ENCODE measurements at regions not wholly inside any gene's neighbourhood (a gene's known extent, or its start where the extent isn't known, plus 50 kb on each side); places are given as distances from the start of the nearest gene placed in this dataset.

DNA sequence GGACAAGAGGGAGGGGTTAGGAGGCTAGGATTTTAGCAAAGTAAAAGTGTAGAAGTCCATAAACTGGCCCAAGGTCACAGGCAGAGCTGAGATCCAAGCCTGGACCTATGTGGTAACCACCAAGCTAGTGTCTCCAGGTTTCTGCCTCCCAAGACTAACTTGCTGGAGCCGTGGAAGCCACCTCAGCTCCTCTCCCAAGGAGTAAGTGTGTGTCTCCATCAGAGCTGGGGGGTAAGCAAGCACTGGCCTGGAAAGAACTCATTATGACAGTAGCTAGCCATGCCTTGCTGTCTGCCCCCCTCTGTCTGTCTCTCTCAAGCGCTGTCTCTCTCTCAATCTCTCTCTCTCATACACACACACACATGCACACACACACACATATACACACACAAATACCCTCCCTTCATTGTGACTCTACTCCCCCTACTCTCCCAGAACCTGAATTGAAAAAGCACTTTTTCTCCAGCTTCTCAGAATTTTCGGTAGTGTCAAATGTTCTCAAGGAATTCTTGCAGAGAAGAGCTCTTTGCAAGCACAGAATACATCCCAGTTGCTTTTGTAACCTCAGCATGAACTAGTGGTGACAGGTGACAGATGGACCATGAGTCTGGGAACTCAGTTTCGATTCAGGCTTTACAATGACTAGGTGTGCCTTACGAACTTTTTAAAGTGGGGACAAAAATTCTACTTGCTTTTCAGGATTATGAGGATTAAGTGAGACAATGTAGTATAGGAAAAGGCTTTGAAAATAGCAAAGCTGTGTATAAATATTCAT, 238.0 kb upstream of the FGGY start:
- no peak for DNase-seq (ENCODE audit: low spot score)

DNA sequence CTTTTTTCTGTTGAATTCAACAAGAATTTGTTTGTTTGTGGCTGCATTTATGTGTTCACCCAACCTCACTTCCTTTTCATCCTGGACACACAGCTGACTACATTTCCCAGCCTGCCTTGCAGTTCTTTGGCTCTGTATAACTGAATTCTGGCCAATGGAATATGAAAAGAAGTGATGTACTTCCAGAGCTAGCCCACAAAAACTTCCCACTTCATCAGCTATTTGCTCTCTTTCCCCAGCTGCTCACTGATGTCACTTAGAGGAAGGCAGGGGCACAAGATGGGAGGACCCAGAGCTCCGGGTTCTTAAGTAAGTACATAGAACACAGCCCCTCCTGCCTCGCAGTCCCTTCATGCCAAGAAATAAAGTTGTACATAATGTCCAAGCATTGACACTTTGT, 235.0 kb upstream of the FGGY start:
- no peak for DNase-seq (ENCODE audit: low spot score)

DNA sequence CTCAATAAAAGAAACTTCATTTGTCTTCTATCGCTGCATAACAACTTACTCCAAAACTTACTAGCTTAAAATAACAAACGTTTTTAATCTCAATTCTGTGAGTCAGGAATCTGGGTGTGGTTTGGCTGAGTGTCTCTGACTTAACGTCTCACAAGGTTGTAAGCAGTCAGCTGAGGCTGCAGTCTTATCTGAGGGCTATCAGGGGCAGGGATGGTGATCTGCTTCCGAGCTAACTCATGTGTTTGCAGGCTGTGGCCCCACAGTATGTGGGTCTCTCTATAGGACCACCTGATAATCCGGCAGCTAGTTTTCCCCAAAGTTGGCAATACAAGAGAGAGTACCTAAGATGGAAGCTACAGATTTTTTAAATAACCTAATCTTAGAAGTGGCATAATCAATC, 234.2 kb upstream of the FGGY start:
- no peak for DNase-seq (ENCODE audit: low spot score)

DNA sequence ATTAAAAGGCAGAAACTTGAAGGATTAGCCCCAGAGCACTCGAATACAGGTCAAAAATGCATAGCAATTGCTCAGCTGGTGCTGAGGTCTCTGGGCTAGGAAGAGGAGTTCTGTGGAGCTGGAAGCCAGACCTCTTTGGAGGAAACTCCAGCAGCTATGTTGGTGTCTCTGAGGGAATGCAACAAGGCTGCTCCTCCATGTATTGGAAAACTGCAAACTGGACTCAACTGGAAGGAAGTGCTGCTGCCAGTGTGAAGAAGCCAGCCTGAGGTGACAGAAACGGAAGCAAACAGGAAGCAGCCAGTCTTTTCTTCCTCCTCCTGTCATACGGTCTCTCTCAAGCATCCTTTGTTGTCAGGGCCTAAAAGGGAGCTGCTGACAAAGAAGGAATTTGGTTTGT, 233.4 kb upstream of the FGGY start:
- no peak for DNase-seq (ENCODE audit: low spot score)

DNA sequence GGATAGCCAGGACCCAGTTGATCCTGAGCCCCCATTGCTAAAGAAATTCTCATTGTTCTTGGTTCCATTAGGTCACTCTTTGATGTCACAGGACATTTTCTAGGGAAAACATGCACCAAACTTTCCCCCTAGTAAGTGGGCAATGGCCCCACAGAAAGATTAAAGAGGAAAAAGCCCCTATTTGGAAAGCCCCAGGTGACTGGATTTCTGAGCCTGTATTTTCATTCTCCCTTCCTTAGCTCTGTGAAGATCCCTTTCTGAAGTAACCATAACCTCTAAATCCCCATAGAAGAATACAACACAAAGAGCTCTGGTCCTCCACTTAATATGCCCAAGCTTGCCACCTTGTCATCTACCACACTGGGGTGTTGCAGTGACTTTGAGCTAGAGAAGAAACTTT, 232.3 kb upstream of the FGGY start:
- DNase-seq (ENCODE audit: low spot score): no peak

DNA sequence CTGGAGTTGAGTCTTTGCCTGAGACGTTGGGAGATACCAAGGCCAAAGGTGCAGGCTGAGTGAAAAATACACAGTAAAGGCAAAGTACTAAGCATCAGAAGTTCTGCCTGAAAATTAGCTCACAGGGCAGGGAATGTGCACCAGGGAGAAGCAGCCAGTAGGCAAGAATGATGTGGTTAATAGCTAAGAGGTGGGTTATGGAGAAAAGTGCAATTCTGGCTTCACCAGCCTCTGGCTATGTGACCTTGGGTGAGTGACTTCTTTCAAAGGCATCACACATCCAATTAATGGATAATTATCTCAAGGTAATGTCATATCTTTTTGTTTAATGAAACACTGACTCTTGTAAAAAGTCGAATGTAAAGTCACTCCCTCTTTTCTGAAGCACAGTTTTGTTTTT, 230.7 kb upstream of the FGGY start:
- DNase-seq (ENCODE audit: low spot score): no peak

DNA sequence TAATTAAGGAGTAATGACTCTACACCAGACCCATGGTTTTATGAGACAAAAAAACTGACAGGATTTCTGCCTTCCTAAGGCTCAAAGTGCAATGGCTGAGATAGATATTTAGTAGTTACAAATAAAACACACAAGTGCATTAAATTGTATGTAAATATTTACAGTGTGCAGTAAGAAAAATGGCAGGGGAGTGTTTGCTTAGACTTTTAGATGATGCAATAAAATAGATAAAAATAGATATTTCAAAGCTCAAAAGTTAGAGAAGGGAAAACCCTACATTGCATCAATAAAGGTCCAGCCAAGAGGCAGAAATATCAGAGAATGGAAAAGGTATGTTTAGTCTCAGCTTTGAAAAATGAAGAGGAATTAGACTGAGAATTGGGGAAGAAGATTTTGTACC, 226.3 kb upstream of the FGGY start:
- DNase-seq (ENCODE audit: low spot score): no peak

DNA sequence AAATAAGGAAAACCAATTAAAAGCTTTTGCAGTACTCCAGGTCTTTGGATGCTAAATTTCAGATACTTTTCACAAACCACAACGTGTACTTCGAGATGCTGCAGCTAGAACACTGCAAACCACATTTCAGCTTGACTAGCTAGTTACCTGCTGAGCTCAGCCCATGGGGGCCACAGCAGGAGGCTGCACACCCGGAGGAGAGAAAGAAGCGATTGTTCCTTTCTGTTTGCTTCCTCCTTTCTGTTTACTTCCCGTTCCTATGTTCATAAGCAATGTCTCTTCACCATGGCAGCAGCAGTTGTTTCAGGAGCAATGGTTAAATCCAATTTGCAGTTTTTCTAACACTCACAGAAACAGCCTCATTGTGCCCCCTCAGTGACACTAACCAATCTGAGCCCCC, 225.6 kb upstream of the FGGY start:
- no peak for DNase-seq (ENCODE audit: low spot score)

DNA sequence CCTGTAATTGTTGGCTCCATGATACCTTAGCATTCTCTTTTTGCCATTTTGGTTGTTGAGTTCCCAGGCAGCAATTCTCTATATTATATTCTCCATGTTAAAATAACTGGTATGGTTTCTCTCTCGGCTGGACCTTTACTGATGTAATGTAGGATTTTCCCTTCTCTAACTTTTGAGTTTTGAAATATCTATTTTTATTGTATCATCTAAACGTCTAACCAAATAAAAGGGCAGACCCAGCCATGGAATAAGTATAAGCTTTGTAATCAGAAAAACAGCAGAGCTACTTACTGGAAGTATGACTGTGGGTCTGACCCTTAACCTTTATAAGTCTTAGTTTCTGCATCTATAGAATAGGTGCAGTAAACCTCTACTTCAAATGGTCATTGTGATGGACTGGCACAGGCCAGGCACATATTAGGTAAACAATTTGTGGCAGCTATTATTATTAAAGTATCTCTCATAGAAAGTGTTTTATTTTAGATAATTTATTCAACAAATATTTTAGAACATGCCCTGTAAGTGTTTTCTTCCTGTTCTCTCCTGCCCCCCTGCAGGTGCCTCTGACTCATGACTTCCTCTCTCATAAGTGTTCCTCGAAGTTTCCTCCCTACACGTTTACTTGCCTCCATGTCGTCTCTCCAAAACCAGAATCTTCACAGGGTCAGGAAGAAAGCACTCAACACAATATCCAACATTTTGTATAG, 224.9 kb upstream of the FGGY start:
- no peak for DNase-seq (ENCODE audit: low spot score)

DNA sequence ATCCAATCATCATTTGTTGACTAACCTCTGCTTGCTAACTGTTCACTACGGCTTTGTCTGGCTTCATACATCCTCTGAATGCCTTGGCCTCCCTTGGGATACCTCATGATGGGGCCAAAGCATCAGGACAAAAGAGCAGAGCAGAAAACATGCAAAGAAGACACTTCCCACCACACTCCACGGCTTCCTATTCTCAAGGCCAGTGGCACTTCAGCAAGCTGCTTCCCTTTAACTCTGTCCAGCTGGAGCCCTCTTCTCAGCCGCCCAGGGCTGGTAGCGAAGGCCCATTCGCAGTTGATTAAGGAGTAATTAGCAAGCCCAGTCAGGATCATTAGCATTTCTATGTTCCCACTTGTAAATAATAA, 224.3 kb upstream of the FGGY start:
- no peak for DNase-seq (ENCODE audit: low spot score)

DNA sequence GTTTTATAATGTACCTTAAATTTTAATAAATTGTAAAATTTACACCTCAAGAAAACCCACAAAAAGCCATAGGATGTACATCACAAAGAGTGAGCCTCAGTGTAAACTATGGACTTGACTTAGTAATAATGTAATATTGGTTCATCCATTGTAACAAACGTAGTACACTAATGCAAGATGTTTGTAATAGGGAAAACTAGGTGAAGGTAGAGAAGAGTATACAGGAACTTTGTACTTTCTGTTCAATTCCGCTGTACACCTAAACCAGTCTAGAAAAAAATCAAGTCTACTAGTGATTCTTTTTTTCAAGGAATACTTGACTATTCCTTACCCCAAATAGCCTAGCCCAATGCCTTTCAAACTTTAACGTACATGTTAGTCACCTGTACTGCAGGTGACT, 222.3 kb upstream of the FGGY start:
- DNase-seq (ENCODE audit: low spot score): no peak

DNA sequence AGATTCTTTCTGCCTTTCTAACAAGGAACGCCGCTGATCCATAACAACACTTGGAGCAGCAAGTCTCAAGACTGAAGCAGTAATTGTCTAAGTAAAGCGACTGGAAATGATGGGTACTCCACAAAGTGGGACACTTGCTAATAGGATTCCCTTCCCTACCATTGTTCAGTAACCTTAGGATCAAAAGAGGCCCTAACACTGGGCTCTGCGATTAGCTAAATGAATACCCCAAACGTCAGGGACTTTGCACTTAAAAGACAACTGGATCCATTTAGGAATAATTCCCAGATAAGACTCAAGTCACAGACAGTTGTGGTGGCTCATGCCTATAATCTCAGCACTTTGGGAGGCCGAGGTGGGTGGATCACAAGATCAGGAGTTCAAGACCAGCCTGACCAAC, 221.9 kb upstream of the FGGY start:
- DNase-seq (ENCODE audit: low spot score): no peak

DNA sequence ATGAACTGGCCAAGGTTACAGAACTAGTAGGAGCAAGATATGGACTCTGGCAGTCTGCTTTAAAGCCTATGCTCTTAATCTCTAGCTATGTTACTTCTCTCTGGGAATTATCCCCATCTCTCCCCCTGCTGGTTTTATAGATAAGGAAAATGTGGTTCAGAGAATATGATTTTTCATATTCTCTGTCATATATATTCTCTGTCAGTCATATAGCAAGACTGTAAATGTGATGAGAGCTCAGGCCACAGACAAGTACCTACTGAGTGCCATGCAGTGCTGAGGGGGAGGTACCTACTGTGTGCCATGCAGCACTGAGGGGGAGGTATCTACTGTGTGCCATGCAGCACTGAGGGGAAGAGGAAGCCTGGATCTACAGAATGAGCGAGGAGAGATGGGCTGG, 220.3 kb upstream of the FGGY start:
- DNase-seq (ENCODE audit: low spot score): no peak

DNA sequence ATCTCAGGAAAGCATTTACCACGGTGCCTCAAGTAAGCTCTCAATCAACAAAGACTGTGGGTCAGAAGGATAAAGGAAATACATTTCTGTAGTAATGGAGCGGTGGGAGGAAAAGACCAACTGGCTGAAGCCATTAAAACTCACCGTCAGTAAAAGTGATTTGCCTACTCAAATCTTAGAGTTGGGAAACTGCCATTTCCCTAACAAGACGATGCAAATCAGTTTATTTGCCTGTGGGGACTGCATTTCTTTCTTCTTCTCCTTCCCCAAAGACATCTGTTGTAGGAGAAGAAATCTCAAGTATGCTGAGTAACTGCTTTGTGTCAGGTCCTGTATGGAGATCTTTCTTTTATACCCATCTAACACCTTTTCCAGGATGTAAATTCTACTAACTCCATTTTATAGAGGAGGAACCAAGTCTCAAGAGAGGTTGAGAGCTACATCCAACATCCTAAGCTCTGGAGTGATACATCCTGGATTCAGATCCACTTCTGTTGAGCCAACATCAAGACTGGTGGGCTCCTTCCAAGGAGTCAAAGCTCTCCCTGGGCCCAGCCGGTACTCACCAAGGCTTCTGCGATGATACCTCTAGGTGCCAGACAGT, 219.3 kb upstream of the FGGY start:
- DNase-seq (ENCODE audit: low spot score): no peak

DNA sequence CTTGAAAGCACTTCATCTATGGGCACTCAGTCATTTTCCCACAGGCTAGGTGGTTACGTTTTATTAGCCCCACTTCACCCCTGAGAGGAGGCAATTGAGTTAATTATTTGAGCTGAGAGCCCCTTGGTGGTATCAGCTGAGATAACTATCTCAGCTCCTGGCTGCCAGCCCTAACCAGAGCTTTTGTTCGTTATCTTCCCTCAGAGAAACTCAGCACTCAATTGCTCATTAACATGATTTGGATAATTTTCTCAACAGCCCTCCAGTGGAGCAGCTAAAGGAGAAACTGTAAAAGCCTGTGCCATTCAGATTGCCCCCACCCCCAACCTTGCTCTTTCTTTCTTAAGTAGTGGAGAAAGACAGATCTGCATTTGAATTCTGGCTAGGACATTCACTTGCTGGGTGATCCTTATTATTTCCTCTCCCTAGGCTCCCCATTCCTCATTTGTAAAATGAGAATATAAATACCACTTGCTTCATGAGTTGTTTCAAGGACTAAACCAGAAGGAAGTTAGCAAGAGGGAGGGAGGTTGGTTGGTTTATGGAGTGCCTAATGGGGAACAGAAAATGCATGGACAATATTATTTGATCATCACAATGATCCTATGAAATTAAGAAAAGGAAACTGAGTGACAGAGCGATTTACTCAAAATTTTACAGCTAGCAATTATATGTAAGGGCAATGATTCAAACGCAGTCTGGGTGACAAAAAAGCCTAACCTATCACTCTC, 218.7 kb upstream of the FGGY start:
- no peak for DNase-seq (ENCODE audit: low spot score)

DNA sequence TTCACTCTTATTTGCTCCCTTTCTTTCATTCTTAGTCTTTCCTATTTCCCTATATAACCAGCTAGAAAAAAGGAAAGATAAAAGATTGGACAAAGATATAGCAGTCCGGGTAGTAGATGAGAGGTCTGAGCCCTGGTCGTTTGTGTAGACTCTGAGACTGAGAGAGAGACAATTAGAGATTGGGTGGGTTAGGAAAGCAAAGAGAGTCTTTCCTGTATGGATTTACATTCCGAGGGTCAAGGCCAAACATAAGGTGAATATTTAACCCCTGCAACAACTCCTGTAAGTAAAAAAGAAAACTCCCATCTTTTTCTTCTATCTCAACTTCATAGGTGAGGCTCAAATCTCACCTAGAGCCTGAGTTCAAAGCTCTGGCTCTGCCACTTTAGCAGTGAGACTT, 218.0 kb upstream of the FGGY start:
- DNase-seq (ENCODE audit: low spot score): no peak

DNA sequence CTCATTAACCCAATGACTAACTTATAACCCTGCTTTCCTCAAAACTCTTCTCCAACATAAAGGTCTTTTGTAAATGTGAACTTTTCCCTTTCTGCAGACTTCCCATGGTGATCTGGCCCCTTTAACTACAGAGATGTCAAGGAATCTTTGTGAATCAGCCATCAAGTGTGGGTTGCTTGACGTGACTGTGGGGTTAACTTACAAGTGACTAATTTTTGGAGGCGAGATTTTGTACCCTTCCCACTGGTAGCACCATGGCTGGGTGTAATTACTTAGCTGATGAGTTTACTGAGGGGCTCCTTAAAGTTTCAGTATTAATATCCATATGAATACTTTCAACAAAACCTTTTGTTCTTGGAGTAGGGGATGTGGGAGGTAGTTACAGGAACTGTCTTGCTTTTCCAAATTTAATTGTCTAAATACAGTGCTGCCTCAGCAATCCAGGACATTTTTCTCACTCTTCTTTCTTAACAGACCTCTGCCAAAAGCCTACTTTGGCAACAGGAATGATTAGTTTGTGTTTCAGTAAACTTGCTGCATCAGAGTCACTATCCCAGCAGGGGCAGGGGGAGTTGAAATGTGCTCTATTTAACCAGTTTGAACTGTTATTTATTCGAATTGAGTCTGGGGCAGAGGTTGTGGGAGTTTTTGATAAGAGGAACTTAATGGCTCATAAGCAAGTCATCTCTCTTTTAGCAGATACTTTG, 217.3 kb upstream of the FGGY start:
- no peak for DNase-seq (ENCODE audit: low spot score)

DNA sequence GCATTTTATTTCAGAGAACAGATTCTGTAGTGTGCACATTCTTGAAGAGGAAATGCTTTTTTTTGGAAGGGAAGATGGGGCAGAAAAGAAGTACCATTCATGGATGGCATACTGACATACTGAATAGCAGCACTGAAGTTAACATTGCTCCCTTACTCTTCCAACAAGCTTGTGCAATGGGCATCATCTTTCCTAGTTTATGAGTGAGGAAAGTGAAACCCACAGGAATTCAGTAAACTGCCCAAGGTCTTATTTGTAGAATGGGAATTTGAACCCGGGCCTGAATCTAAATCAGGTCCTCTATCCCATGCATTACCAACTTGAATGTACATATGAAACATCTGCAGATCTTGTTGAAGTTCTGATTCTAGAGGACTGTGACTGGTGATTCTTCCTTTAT, 215.7 kb upstream of the FGGY start:
- DNase-seq (ENCODE audit: low spot score): no peak

DNA sequence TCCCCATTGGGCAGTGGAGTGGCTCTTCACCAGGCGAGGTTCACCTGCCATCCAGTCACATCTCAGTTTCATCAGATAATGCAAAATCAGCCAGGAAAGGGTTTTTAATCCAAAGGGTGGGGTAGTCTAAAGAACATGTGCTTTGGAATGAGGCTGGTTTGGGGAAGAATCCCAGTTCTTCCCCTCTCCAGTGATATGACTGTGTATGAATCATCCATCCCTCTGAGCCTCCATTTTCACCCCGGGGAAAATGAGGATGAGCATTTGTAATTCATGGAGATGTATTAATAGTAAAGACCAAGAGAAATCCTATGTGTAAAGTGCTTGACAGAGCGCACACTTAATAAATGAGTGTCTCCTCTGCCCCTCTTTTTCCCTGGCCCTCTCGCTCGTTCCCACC, 215.1 kb upstream of the FGGY start:
- no peak for DNase-seq (ENCODE audit: low spot score)

DNA sequence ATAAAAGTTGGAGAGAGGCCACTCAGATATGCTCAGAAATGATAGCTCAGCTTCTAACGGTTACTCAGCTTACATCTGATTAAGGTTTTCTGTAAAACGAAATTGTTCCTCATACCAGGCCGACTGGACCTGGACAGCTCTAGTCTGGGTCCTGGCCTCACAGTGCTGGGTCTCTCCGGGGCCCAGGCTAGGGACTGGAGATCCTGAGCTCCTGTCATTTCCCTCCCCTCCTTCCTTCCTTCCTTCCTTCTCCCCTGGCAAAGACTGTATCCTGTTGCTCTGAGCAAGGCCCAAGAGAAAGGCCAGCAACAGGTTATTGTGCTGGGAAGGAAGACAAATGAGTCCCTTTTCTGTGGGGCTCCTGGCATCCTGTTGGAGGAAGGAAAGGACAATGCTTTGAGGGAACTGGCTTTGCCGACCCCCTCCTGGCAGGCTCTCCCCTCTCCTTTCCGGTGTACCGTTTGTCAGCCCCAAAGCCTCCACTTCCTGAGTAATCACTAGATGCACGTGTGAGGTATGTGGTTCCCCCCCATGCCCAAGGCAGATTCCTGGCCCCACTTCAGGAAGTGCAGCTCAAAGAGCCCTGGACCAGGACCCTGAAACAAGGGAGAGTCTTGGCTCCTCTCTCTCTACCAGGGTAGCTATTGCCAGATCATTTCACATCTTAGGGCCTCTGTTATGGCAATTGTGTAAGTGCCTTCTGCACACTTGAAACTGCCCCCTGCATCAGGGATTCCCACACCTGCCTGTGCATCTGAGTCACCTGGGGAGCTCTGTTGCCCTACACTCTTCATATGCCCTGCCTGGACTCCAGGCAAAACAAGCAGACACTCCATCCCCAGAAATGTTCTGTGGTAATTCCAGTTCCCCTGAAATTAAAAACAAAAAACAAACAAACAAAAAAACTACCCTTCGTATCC, 212.7 kb upstream of the FGGY start:
- no peak for DNase-seq (ENCODE audit: low spot score)

DNA sequence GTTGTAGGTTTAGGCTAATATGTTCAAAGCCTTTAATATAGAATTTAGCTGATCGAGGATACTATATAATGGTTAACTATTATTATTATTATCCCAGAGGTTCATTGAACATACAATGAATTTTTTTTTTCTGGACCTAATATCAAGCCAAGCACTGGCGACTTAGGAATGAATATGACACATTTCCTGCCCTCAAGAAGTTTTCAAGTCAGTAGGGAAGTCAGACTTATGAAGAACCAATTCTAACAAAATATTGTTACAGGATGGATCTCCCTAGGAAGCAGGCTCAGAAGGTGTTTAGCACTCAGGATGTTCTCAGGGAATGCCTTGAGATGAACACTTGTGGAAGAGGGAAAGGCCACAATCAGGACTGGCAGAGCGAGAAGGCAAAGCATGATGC, 211.8 kb upstream of the FGGY start:
- DNase-seq (ENCODE audit: low spot score): no peak
